ENCODE measurements at regions not wholly inside any gene's neighbourhood (a gene's known extent, or its start where the extent isn't known, plus 50 kb on each side); places are given as distances from the start of the nearest gene placed in this dataset.
"Not testable (repeated sequence)": the region's sequence is repeated elsewhere in the genome, so short reads cannot be mapped to it uniquely, and the experiment has no call there.

DNA sequence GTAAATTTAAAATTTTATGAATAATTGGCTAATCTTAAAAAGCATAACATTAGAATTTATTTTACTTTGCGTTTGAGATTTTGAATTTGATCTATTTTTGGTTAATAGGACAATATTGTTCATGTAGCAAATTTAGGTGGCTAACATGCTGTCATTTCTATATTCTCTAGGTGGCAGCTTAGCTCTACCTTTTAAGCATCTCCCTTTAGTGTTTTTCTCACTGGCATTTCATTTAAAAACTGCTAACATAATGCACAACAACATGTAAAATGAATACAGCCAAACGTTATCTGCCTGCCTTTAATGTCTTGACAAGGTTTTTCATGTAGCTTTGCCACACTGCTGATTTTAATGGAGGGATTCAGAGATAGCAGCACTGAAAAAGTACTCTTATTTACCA is 272.4 kb upstream of the FBXO33 start:
- H3K4me1 Mint-ChIP-seq: no peaks in the 10 kb centered on the region
- ATAC-seq (no peak), DNase-seq (no peak)
- H3K27ac Mint-ChIP-seq: no peak overlapping the region
- H3K4me3 Mint-ChIP-seq: no peak overlapping the region
- H3K27me3 Mint-ChIP-seq: no peaks in the 10 kb centered on the region
- H3K9me3 Mint-ChIP-seq: peaks cover 21 to 26% of the 10 kb centered on the region in 2 donors

DNA sequence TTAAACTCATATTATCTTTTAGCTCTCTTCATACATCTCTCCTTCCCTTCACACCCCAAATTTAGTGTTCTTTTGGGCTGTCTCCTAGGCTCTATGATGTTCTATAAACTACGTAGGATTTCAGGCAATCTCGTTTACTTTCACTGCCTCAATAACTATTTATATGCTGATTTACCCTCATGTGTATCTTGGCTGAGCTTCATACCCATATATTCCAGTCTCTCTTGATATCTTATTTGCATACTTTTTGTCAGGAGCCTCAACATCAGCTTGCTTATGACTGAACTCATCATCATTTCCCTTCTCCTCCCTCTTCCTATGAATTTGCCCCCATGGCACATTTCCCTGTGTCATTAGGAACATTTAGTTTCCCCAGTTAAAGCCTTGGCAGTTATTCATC is 262.1 kb upstream of the FBXO33 start:
- Mint-ChIP-seq H3K27ac (no peak overlapping the region), H3K4me1 (no peaks in the 10 kb centered on the region), H3K27me3 (no peaks in the 10 kb centered on the region), H3K4me3 (no peak overlapping the region), H3K9me3 (peaks cover 0 to 25% of the 10 kb centered on the region in 2 donors)
- no peak for DNase-seq
- no peak for ATAC-seq

DNA sequence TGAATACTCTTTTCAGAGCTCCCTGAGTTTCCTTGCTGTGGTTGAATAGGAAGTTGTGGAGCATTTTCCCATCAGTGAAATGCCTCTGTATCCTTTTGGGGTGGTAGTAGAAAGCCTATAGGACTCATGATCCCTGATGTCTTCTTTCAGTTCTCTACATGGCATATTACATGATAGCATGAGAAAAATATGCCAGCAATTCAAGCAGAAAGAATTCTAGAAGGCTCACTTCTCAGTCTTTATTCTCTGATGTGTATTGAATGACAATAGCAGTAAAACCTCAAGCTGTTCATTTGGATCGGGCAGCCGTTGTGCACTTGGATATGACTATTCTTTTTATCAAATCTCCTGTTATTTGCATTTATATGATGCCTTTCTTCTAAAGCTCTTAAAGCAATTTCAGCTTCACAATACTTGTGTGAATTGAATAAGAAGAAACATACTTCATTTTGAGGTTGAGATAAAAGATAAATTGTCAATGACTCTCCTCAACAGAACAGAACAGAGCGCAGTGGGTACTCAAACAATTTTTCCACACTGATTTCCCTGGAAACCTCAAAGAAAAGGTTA is 251.5 kb upstream of the FBXO33 start:
- H3K27ac Mint-ChIP-seq: peak overlapping the region in 1 of 2 donors; percentile 32
- peaks cover 11% of the 10 kb centered on the region for H3K4me1 Mint-ChIP-seq
- no peaks in the 10 kb centered on the region for H3K9me3 Mint-ChIP-seq
- ATAC-seq (no peak), DNase-seq (no peak)
- no peaks in the 10 kb centered on the region for H3K27me3 Mint-ChIP-seq
- no peak overlapping the region for H3K4me3 Mint-ChIP-seq

- Mint-ChIP-seq H3K4me3 (peak overlapping the region in 1 of 2 donors; percentile 38), H3K4me1 (peaks cover 11% of the 10 kb centered on the region), H3K27ac (peak overlapping the region in 1 of 2 donors; percentile 74), H3K27me3 (no peaks in the 10 kb centered on the region), H3K9me3 (no peaks in the 10 kb centered on the region)
- DNase-seq (no peak), ATAC-seq (no peak)
Measured at GRCh38 chr14:39682582-39682981, 250.3 kb upstream of the FBXO33 start.

DNA sequence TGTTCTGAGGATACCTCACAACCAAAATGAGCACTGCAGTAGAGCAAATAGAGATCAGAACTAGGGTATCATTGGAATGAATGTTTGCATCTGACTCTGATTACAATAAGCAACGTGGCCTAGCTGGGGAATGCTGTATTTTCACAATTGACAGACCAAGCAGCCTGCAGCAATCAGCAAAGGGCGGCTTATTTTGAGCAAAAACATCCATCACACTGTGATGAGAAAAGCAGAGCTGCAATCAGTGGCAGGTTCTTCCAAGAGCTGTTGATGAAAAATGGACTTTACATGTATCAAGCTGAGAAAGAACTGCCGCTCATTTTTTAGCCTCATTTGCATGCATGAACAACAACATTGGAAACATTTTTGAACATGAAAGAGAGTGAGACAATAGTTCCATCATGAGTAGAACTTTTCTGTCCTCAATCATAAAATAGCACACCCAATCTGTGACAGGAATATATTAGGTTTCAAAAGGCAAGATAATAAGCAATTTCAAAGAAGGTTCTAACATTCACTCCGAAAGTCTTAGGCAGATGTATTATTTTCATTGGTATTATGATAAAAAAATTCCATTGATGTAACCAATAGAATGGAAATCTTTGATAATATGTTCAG is 249.7 kb upstream of the FBXO33 start:
- Mint-ChIP-seq H3K9me3 (no peaks in the 10 kb centered on the region), H3K27ac (peak overlapping the region in 1 of 2 donors; percentile 21), H3K4me1 (peaks cover 11% of the 10 kb centered on the region), H3K27me3 (no peaks in the 10 kb centered on the region), H3K4me3 (no peak overlapping the region)
- ATAC-seq (no peak), DNase-seq (no peak)

DNA sequence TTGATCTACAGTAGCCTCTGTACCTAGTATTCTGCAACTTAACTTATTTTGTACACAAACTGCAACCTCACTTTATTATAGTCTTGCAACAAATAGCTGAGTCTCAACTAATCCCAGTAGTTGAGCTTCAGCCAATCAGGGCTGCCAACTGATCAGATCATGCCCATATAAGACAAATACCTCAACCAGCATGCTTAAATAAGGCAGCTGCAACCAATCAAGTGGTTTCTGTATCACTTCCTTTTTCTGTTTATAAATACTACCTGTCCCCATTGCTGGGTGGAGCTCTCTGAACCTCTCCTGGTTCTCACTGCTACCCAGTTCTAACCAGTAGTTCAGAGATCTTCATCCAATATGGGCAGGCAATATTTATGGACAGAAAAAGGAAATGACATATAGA is 248.5 kb upstream of the FBXO33 start:
- no peak for ATAC-seq
- peaks cover 11% of the 10 kb centered on the region for H3K4me1 Mint-ChIP-seq

DNA sequence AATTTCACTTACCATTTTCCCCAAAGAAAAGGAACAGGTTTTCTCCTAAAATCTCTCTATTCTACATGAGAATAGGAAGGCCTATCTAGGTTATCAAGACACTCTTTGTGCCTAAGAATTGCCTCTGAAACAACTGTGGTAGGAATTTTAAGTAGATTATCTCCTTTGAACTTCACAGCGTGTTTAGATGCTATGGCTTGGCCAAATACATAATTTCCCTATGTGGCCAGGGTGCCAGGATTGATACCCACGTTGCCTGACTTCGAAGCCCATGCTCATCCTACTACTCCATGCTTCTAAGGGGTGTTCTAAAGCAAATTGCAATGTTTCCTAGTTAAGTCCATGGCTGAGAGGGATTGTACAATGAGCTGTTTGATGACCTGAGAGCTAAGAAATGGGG is 241.5 kb upstream of the FBXO33 start:
- Mint-ChIP-seq H3K27ac (no peak overlapping the region), H3K4me1 (peaks cover 11% of the 10 kb centered on the region), H3K27me3 (no peaks in the 10 kb centered on the region), H3K4me3 (no peak overlapping the region), H3K9me3 (no peaks in the 10 kb centered on the region)
- ATAC-seq (no peak), DNase-seq (no peak)

More for the DNA sequence above, 248.5 kb upstream of the FBXO33 start:
- Mint-ChIP-seq H3K27me3 (no peaks in the 10 kb centered on the region), H3K9me3 (no peaks in the 10 kb centered on the region), H3K27ac (no peak overlapping the region), H3K4me3 (no peak overlapping the region)
- DNase-seq: no peak

DNA sequence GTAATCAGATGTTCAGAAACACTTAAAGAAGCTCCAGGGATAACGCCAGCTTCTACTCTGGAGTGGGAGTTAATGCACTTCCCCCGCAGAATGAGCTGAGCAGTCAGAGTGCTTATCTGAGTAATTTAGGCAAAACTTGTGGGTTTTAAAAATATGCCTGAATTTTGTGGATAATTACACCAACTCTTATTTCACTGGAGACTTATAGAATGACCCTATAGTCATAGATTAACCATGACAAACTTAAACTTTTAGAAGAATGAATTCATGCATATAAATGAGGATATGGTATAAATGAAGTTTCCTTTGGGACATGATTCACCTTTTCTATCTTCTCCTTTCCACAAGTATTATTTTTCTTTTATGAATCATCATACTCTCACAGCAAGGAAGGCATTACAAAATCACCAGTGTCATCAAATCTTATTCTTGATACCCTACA is 241.1 kb upstream of the FBXO33 start:
- DNase-seq: no peak
- Mint-ChIP-seq H3K27me3 (no peaks in the 10 kb centered on the region), H3K4me3 (no peak overlapping the region), H3K4me1 (peaks cover 15% of the 10 kb centered on the region), H3K9me3 (no peaks in the 10 kb centered on the region), H3K27ac (no peak overlapping the region)
- ATAC-seq: peak; percentile 43

DNA sequence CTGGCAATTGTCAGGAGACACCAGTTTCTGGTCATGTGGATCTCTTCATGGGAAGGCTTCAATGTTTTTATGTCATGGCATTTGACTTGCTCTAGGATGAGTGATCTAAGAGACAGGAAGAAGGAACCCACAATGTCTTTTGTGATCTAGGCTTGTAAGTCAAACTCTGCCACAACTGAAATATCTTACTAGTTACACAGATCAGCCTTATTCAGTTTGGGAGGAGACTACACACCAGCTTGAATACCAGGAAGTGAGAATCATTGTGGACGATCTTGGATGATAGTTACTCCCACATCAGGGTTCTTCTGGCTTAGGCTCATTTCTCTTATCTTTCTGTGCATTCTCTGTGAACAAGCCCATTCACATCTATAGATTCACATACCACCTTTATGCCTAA is 236.2 kb upstream of the FBXO33 start:
- H3K4me1 Mint-ChIP-seq: peaks cover 16% of the 10 kb centered on the region
- no peak overlapping the region for H3K4me3 Mint-ChIP-seq
- ATAC-seq (peak; percentile 52), DNase-seq (no peak)
- H3K27me3 Mint-ChIP-seq: no peaks in the 10 kb centered on the region
- no peak overlapping the region for H3K27ac Mint-ChIP-seq
- H3K9me3 Mint-ChIP-seq: no peaks in the 10 kb centered on the region

DNA sequence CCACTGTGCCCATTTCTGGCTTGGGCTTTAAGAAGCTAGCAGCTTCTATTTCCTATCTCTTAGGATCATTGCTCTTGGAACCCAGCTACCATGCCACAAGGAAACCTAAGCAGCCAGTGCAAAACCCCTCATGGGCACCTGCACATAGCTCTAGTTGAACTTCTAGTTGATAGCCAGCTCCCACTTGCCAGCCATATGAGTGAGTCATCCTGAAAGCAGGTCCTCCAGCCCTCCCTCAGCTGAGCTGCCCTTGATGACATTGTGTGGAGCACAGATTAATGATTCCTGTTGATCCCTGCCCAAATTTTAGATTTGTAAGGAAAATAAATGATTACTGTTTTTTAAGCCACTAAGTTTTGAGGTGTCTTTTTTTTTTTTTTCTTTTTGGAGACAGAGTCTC is 234.2 kb upstream of the FBXO33 start:
- no peak for DNase-seq
- H3K27ac Mint-ChIP-seq: peak overlapping the region in 1 of 2 donors; percentile 11
- no peak for ATAC-seq
- H3K4me1 Mint-ChIP-seq: peaks cover 16% of the 10 kb centered on the region
- H3K4me3 Mint-ChIP-seq: no peak overlapping the region
- H3K9me3 Mint-ChIP-seq: no peaks in the 10 kb centered on the region
- H3K27me3 Mint-ChIP-seq: no peaks in the 10 kb centered on the region

DNA sequence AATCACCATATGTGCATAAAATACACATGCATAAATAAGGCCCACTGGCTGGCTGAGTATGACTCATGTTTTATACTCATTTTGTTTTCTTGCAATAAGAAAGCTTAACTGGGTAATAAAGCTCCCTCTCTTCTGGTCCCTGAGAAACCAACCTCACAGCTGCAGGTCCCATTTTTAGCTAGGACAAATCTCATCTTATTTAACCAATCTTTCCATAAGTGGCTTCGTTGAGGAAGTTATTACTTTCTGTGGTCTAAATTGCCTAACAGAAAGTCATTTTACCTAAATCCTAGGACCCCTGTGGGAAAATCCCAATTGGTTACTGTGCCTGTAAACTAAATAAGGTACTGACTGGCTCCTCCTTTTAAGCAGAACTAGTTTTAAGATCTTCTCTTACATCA is 232.8 kb upstream of the FBXO33 start:
- Mint-ChIP-seq H3K27ac (no peak overlapping the region), H3K9me3 (no peaks in the 10 kb centered on the region), H3K27me3 (no peaks in the 10 kb centered on the region), H3K4me3 (no peak overlapping the region), H3K4me1 (peaks cover 16% of the 10 kb centered on the region)
- DNase-seq (no peak), ATAC-seq (peak; percentile 80)

- DNase-seq (no peak), ATAC-seq (peak; percentile 12)
- Mint-ChIP-seq H3K4me1 (peaks cover 14% of the 10 kb centered on the region), H3K4me3 (no peak overlapping the region), H3K27me3 (no peaks in the 10 kb centered on the region), H3K9me3 (no peaks in the 10 kb centered on the region), H3K27ac (peak overlapping the region in 1 of 2 donors; percentile 61)
Measured at GRCh38 chr14:39664646-39665045, 232.4 kb upstream of the FBXO33 start.

DNA sequence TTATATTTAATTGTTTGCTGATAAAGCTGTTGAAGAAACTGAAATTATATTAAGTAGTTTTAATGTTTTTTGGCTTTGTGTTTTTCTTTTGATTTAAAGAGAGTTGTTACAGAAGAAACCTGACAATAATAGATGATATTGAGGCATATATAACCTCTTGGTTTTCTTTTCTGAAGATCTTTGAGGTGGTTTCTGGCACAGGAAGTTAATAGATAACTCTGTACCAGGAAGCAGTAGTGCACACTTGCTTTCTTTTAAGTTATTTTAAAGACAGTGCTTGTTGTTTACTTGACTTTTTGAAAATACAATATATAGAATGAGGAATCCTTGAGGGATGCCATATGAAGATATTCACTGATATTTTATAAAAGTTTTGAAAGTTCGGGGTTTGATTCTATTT is 209.0 kb upstream of the FBXO33 start:
- Mint-ChIP-seq H3K27me3 (no peaks in the 10 kb centered on the region), H3K9me3 (peaks cover 16 to 37% of the 10 kb centered on the region in 2 donors), H3K4me3 (peak overlapping the region; percentile 21 to 56), H3K4me1 (no peaks in the 10 kb centered on the region), H3K27ac (peak overlapping the region; percentile 48 to 93)
- peak; percentile 64 for ATAC-seq
- no peak for DNase-seq

DNA sequence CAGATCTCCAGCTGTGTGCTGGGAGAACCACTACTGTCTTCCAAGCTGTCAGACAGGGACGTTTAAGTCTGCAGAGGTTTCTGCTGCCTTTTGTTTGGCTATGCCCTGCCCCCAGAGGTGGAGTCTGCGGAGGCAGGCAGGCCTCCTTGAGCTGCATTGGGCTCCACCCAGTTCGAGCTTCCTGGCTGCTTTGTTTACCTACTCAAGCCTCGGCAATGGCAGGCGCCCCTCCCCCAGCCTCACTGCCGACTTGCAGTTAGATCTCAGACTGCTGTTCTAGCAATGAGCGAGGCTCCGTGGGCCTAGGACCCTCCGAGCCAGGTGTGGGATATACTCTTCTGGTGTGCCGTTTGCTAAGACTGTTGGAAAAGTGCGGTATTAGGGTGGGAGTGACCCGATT is 206.8 kb upstream of the FBXO33 start:
- not testable (repeated sequence) for DNase-seq, ATAC-seq, H3K4me3 Mint-ChIP-seq, H3K27ac Mint-ChIP-seq, H3K4me1 Mint-ChIP-seq, H3K27me3 Mint-ChIP-seq
- H3K9me3 Mint-ChIP-seq: peaks cover 18 to 32% of the 10 kb centered on the region in 2 donors

DNA sequence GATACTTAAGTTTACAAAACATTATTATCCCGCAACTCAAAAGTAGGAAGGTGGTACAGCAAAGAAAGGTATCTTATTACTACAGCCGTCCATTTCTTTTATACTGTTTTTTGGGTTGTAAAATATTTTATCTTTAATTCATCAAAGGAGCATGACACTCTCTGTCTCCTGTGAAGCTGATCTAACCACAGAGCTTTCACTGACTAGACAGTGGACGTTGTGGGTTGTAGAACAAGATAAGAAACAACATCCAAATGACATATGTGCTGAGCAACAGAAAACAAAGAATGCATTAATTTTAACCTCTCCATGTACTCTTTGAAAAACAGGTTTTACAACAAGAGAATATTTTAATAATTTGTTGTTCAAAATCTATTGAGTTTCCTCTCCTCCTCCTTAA is 195.9 kb upstream of the FBXO33 start:
- ATAC-seq (no peak), DNase-seq (no peak)
- Mint-ChIP-seq H3K27ac (no peak overlapping the region), H3K4me1 (no peaks in the 10 kb centered on the region), H3K9me3 (peaks cover 17 to 23% of the 10 kb centered on the region in 2 donors), H3K4me3 (no peak overlapping the region), H3K27me3 (no peaks in the 10 kb centered on the region)

GRCh38 chr14:39626589-39627576 is 194.7 kb upstream of the FBXO33 start:
- H3K4me1 Mint-ChIP-seq: no peaks in the 10 kb centered on the region
- DNase-seq: no peak
- H3K4me3 Mint-ChIP-seq: no peak overlapping the region
- no peaks in the 10 kb centered on the region for H3K27me3 Mint-ChIP-seq
- no peak for ATAC-seq
- no peak overlapping the region for H3K27ac Mint-ChIP-seq
- H3K9me3 Mint-ChIP-seq: peaks cover 24 to 35% of the 10 kb centered on the region in 2 donors

All from stimulated activated naive CD8-positive, alpha-beta T cell treated with anti-CD3 and anti-CD28 coated beads, Interleukin-15, amount 100 ng/mL, for 72 hours (primary cell).